SH-SY5Y (cell line): ENCODE measurements at regions not wholly inside any gene's neighbourhood (a gene's known extent, or its start where the extent isn't known, plus 50 kb on each side); places are given as distances from the start of the nearest gene placed in this dataset.

Source experiments
- GATA2 ChIP-seq: IDR thresholded peaks from 2 replicates; pipeline ENCODE4 v1.6.1; 2011; ENCODE audit warnings: mild to moderate bottlenecking, low read depth, low read length
- GATA3 ChIP-seq: IDR thresholded peaks from 2 replicates; pipeline ENCODE4 v1.6.1; 2011; ENCODE audit warnings: low read depth, mild to moderate bottlenecking, low read length, moderate library complexity

DNA sequence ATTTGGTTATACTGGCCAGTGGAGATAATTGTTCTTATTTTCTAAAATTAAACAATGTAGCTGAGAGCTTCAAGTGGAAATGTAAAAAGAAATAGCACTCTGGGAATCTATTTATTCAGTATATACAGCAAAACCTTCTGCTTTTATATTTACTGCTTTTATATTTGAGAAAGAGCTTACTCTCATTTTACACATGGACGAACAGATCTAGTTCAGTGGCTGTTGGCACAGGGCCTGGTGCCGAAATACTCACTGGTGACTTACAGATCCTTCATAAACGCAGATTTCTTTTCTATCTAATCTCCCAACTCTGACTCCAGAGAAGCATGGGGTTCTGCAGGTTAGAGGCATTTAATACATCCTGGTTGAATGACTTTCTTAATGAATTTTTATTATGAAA lies 266.2 kb downstream of the ASXL3 start:
- no peak for TF ChIP-seq GATA2
- no peak for TF ChIP-seq GATA3
